Esophagus squamous epithelium (tissue), 5 donors: ENCODE measurements at regions not wholly inside any gene's neighbourhood (a gene's known extent, or its start where the extent isn't known, plus 50 kb on each side); places are given as distances from the start of the nearest gene placed in this dataset.

ENCODE experiments used
- DNase-seq: peaks from one replicate; lab custom pipeline; 2025; lab: John Stamatoyannopoulos, UW
- H3K27ac ChIP-seq, 4 donors: fragments of 200-600 bp; sonication (generic); one replicate each; pipeline ENCODE4 v1.5.1; 2016 to 2019; ENCODE audit warnings: mild to moderate bottlenecking in 1 of 4
- H3K27me3 ChIP-seq, 4 donors: fragments of 200-600 bp; sonication (generic); 1 replicate in 3 of 4; 2 replicates in 1 of 4; pipeline versions ENCODE4 v1.5.1 to v1.6.0; 2017 to 2021; ENCODE audit warnings: antibody characterized with exemption in 1 of 4
- H3K36me3 ChIP-seq, 3 donors: fragments of 200-600 bp; sonication (generic); one replicate each; pipeline ENCODE4 v1.5.1; 2016 to 2019
- H3K4me1 ChIP-seq, 3 donors: fragments of 200-600 bp; sonication (generic); one replicate each; pipeline ENCODE4 v1.5.1; 2017 to 2019
- H3K4me3 ChIP-seq, 4 donors: fragments of 200-600 bp; sonication (generic); 1 replicate in 3 of 4; 2 replicates in 1 of 4; pipeline ENCODE4 v1.5.1; 2016 to 2019; ENCODE audit warnings: mild to moderate bottlenecking in 2 of 4, moderate library complexity in 1 of 4
- H3K9me3 ChIP-seq, 3 donors: fragments of 200-600 bp; sonication (generic); one replicate each; pipeline ENCODE4 v1.5.1; 2016 to 2019
- POLR2A ChIP-seq, 4 donors: fragments of 450-650 bp; IDR thresholded peaks; one replicate each; pipeline ENCODE4 v1.6.1; 2017; ENCODE audit warnings: antibody characterized with exemption in 4 of 4, mild to moderate bottlenecking in 4 of 4, moderate library complexity in 3 of 4
- WGBS, 2 donors: methylation state at CpG; one replicate each; pipeline ENCODE4 v1.1.5; 2018; 5-methylcytosine and 5-hydroxymethylcytosine counted together
- intact Hi-C: fragments of 100-400 bp; cut with DNase I; formaldehyde crosslinking; loops from one replicate; pipeline ENCODE4 v1.15.0; 2022
- TF ChIP-seq, protein P1 (sequence below), 6 experiments: fragments of 450-650 bp in 4 of 6; fragments of 200-600 bp in 2 of 6; sonication (generic) in 2 of 6; IDR thresholded peaks; one replicate each; pipeline ENCODE4 v1.5.1; 2016 to 2019; ENCODE audit warnings: antibody characterized with exemption in 6 of 6, mild to moderate bottlenecking in 4 of 6, moderate library complexity in 4 of 6
- donor health status: DM: yes; HTN: yes; CAD: no.

DNA sequence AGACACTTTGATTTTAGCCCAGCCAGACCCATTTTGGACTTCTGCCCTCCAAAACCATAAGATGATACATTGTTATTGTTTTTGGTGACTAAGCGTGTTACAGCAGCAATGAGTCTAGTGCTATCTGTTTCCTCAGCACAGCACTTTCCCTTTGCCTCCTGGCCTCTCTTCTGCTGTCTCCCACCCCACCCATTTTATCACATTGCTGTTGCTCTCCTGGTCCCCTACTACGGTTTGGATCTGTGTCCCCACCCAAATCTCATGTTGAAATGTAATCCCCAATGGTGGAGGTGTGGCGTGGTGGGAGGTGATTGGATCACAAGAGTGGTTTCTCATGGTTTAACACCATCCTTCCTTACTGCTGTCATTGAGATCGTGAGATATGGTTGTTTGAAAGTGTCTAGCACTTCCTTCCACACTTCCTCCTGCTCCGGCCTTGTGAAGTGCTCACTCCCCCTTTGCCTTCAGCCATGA lies 59.8 kb upstream of the CD82 start:
- 51 to 55% methylated on average over 5 of the region's 5 CpGs for WGBS, 2 donors
- Histone ChIP-seq H3K9me3 (peaks cover 0 to 6% (median 0%) of the 10 kb centered on the region in 3 donors), H3K27me3 (no peaks in the 10 kb centered on the region), H3K4me3 (no peak overlapping the region), H3K36me3 (no peaks in the 10 kb centered on the region), H3K27ac (no peak overlapping the region), H3K4me1 (no peaks in the 10 kb centered on the region)
- TF ChIP-seq, protein P1, sequence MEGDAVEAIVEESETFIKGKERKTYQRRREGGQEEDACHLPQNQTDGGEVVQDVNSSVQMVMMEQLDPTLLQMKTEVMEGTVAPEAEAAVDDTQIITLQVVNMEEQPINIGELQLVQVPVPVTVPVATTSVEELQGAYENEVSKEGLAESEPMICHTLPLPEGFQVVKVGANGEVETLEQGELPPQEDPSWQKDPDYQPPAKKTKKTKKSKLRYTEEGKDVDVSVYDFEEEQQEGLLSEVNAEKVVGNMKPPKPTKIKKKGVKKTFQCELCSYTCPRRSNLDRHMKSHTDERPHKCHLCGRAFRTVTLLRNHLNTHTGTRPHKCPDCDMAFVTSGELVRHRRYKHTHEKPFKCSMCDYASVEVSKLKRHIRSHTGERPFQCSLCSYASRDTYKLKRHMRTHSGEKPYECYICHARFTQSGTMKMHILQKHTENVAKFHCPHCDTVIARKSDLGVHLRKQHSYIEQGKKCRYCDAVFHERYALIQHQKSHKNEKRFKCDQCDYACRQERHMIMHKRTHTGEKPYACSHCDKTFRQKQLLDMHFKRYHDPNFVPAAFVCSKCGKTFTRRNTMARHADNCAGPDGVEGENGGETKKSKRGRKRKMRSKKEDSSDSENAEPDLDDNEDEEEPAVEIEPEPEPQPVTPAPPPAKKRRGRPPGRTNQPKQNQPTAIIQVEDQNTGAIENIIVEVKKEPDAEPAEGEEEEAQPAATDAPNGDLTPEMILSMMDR (IDR thresholded peaks at IDR 0.05), result no peak
- no peak for TF ChIP-seq POLR2A (IDR thresholded peaks at IDR 0.05)
- no peak for DNase-seq
- intact Hi-C loops, result no loop called here

- intact Hi-C loops, result no loop called here
- WGBS, 2 donors, result 56 to 75% methylated on average over 5 to 7 of the region's 7 CpGs
- no peak for DNase-seq
- no peak overlapping the region for H3K4me3 ChIP-seq
- no peaks in the 10 kb centered on the region for H3K4me1 ChIP-seq
- no peak overlapping the region for H3K27ac ChIP-seq
- H3K36me3 ChIP-seq, result no peaks in the 10 kb centered on the region
- no peaks in the 10 kb centered on the region for H3K27me3 ChIP-seq
- TF ChIP-seq, protein P1 (IDR thresholded peaks at IDR 0.05), result no peak
- no peak for TF ChIP-seq POLR2A (IDR thresholded peaks at IDR 0.05)
- peaks cover 0 to 6% (median 0%) of the 10 kb centered on the region in 3 donors for H3K9me3 ChIP-seq
Measured at GRCh38 chr11:44506375-44507016, 59.0 kb upstream of the CD82 start.

DNA sequence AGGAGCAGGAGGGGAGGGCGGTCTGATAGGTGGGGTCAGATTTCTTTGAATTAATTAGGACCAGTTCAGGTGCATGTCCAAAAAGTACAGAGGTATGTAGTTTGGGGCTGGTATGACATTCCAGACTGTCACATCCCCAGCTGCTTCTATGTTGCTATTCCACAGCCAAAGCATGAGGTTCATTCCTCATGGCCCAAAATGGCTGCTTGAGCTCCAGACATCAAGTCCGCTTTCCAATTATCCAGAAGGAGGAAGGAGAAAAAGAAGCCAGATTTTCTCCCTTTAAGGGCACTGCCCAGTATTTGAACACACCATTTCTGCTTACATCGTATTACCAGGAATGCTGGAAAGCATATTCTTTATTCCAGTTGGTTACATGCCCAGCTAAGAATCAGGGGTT lies 58.0 kb upstream of the CD82 start:
- WGBS, 2 donors, result 87 to 98% methylated on average over 3 of the region's 3 CpGs
- no peak for DNase-seq
- H3K27me3 ChIP-seq, result no peaks in the 10 kb centered on the region
- no peaks in the 10 kb centered on the region for H3K4me1 ChIP-seq
- H3K27ac ChIP-seq, result no peak overlapping the region
- TF ChIP-seq, protein P1 (IDR thresholded peaks at IDR 0.05), result no peak
- no peak for TF ChIP-seq POLR2A (IDR thresholded peaks at IDR 0.05)
- intact Hi-C loops, result no loop called here
- peaks cover 0 to 6% (median 0%) of the 10 kb centered on the region in 3 donors for H3K9me3 ChIP-seq
- no peak overlapping the region for H3K4me3 ChIP-seq
- H3K36me3 ChIP-seq, result no peaks in the 10 kb centered on the region

- 87 to 90% methylated on average over 3 of the region's 3 CpGs for WGBS, 2 donors
- intact Hi-C loops, result no loop called here
Measured at GRCh38 chr11:44507896-44508445, 57.5 kb upstream of the CD82 start.

GRCh38 chr11:44509296-44509695 lies 56.2 kb upstream of the CD82 start:
- no peaks in the 10 kb centered on the region for H3K4me1 ChIP-seq
- peaks cover 0 to 6% (median 0%) of the 10 kb centered on the region in 3 donors for H3K9me3 ChIP-seq
- DNase-seq, result no peak
- H3K36me3 ChIP-seq, result no peaks in the 10 kb centered on the region
- no peaks in the 10 kb centered on the region for H3K27me3 ChIP-seq
- H3K27ac ChIP-seq, result no peak overlapping the region
- no peak for TF ChIP-seq POLR2A (IDR thresholded peaks at IDR 0.05)
- TF ChIP-seq, protein P1 (IDR thresholded peaks at IDR 0.05), result no peak
- no peak overlapping the region for H3K4me3 ChIP-seq
- intact Hi-C loops, result no loop called here
- 52 to 60% methylated on average over 5 of the region's 5 CpGs for WGBS, 2 donors

More at GRCh38 chr11:44507896-44508445, 57.5 kb upstream of the CD82 start:
- Histone ChIP-seq H3K9me3 (peaks cover 0 to 6% (median 0%) of the 10 kb centered on the region in 3 donors), H3K27ac (no peak overlapping the region), H3K27me3 (no peaks in the 10 kb centered on the region), H3K4me3 (no peak overlapping the region), H3K4me1 (no peaks in the 10 kb centered on the region), H3K36me3 (no peaks in the 10 kb centered on the region)
- TF ChIP-seq, protein P1 (IDR thresholded peaks at IDR 0.05), result no peak
- no peak for TF ChIP-seq POLR2A (IDR thresholded peaks at IDR 0.05)
- DNase-seq, result no peak
